ENCODE measurements at regions not wholly inside any gene's neighbourhood (a gene's known extent, or its start where the extent isn't known, plus 50 kb on each side); places are given as distances from the start of the nearest gene placed in this dataset.
"Not testable (repeated sequence)": the region's sequence is repeated elsewhere in the genome, so short reads cannot be mapped to it uniquely, and the experiment has no call there.

- intact Hi-C loops (cut with micrococcal nuclease; ENCODE audit: unreplicated experiment); H3K4me3 ChIP-seq (ENCODE audit: low read depth, low read length); CTCF ChIA-PET; H3K9me3 Mint-ChIP-seq (ENCODE audit: unreplicated experiment); H3K27me3 ChIP-seq (replicated peaks; ENCODE audit: control insufficient read depth, insufficient read depth, low read length); BruUV-seq (replicated peaks); POLR2A ChIA-PET; H3K27me3 Mint-ChIP-seq (ENCODE audit: insufficient read depth, unreplicated experiment); DNase-seq; H3K4me1 Mint-ChIP-seq (ENCODE audit: low read depth, unreplicated experiment); H3K9me3 ChIP-seq; H3K27ac Mint-ChIP-seq (ENCODE audit: unreplicated experiment); H3K4me1 ChIP-seq; H3K36me3 Mint-ChIP-seq (ENCODE audit: insufficient read depth, unreplicated experiment); H3K4me3 Mint-ChIP-seq (ENCODE audit: unreplicated experiment); H3K36me3 ChIP-seq (ENCODE audit: control insufficient read depth, insufficient read depth, low read length): not testable (repeated sequence)
These were observed 645.1 kb downstream of the FAM72C start for GRCh38 chr1:143326662-143327061.

DNA sequence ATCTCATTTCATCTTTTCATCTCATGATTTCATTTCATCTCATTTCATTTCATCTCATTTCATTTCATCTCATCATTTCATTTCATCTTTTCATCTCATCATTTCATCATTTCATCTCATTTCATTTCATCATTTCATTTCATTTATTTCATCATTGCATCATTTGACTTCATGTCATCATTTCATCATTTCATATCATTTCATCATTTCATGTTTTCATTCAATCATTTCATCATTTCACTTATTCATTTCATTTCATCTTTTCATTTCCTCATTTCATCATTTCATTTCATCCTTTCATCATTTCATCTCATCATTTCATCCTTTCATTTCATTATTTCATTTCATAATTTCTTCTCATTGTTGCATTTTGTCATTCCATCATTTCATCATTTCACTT is 660.6 kb downstream of the FAM72C start:
- Mint-ChIP-seq H3K9me3 (ENCODE audit: unreplicated experiment) (peaks cover 23% of the 10 kb centered on the region), H3K27ac (ENCODE audit: unreplicated experiment) (peak overlapping the region; percentile 12), H3K27me3 (ENCODE audit: insufficient read depth, unreplicated experiment) (peaks cover 17% of the 10 kb centered on the region)
- H3K9me3 ChIP-seq; intact Hi-C loops (cut with micrococcal nuclease; ENCODE audit: unreplicated experiment); H3K4me3 ChIP-seq (ENCODE audit: low read depth, low read length); BruUV-seq (replicated peaks); H3K36me3 Mint-ChIP-seq (ENCODE audit: insufficient read depth, unreplicated experiment); POLR2A ChIA-PET; CTCF ChIA-PET; H3K27me3 ChIP-seq (replicated peaks; ENCODE audit: control insufficient read depth, insufficient read depth, low read length); H3K4me1 ChIP-seq; H3K36me3 ChIP-seq (ENCODE audit: control insufficient read depth, insufficient read depth, low read length); H3K4me1 Mint-ChIP-seq (ENCODE audit: low read depth, unreplicated experiment); DNase-seq; H3K4me3 Mint-ChIP-seq (ENCODE audit: unreplicated experiment): not testable (repeated sequence)
